Neuronal stem cell (in vitro differentiated cells): ENCODE measurements at regions not wholly inside any gene's neighbourhood (a gene's known extent, or its start where the extent isn't known, plus 50 kb on each side); places are given as distances from the start of the nearest gene placed in this dataset.

Experiments used
- DNase-seq: peaks from one replicate; pipeline ENCODE4 v3.0.0-alpha.2; 2013; ENCODE audit warnings: low spot score
- H2AFZ ChIP-seq: one replicate; pipeline ENCODE4 v1.6.1; 2013; ENCODE audit warnings: mild to moderate bottlenecking, low read length, inconsistent platforms
- H2AK5ac ChIP-seq: 2 replicates; pipeline ENCODE4 v1.6.1; 2013; ENCODE audit warnings: low read depth, mild to moderate bottlenecking, inconsistent platforms, low read length, moderate library complexity, mixed read lengths
- H2BK120ac ChIP-seq: 2 replicates; pipeline ENCODE4 v1.6.1; 2013; ENCODE audit warnings: low read depth, mild to moderate bottlenecking, inconsistent platforms, low read length, moderate library complexity, mixed read lengths
- H2BK12ac ChIP-seq: one replicate; pipeline ENCODE4 v1.6.1; 2013; ENCODE audit warnings: low read length, inconsistent platforms
- H2BK15ac ChIP-seq: 2 replicates; pipeline ENCODE4 v1.6.1; 2013; ENCODE audit warnings: mild to moderate bottlenecking, low read length, inconsistent platforms, mixed read lengths
- H2BK5ac ChIP-seq: one replicate; pipeline ENCODE4 v1.6.1; 2013; ENCODE audit warnings: inconsistent platforms, mild to moderate bottlenecking, low read length, moderate library complexity
- H3K14ac ChIP-seq: one replicate; pipeline ENCODE4 v1.6.1; 2013; ENCODE audit warnings: low read length, inconsistent platforms
- H3K18ac ChIP-seq: 2 replicates; pipeline ENCODE4 v1.6.1; 2013; ENCODE audit warnings: low read length, inconsistent platforms
- H3K23ac ChIP-seq: 2 replicates; pipeline ENCODE4 v1.6.1; 2013; ENCODE audit warnings: low read depth, mild to moderate bottlenecking, mixed read lengths, low read length, inconsistent platforms; ENCODE audit not compliant: poor library complexity
- H3K27ac ChIP-seq: replicated peaks from 3 replicates; pipeline ENCODE4 v1.5.1; 2013; ENCODE audit warnings: low read length, inconsistent platforms
- H3K27me3 ChIP-seq, 3 experiments: 2 replicates each; pipeline ENCODE4 v1.6.1; 2013; ENCODE audit warnings: low read length in 3 of 3, mild to moderate bottlenecking in 2 of 3, inconsistent platforms in 1 of 3, low read depth in 1 of 3, mixed read lengths in 1 of 3, moderate library complexity in 1 of 3; ENCODE audit not compliant: control insufficient read depth in 3 of 3, insufficient read depth in 3 of 3
- H3K36me3 ChIP-seq, 2 donors: replicated peaks in 1 of 2; 2 replicates each; pipeline ENCODE4 v1.6.1; 2013; ENCODE audit warnings: low read length in 2 of 2; ENCODE audit not compliant: control insufficient read depth in 2 of 2, insufficient read depth in 2 of 2
- H3K4ac ChIP-seq: 2 replicates; pipeline ENCODE4 v1.6.1; 2013; ENCODE audit warnings: inconsistent platforms, mild to moderate bottlenecking, low read length, moderate library complexity
- H3K4me1 ChIP-seq, 2 donors: 1 replicate in 1 of 2; 2 replicates in 1 of 2; pipeline ENCODE4 v1.6.1; 2013; ENCODE audit warnings: low read length in 2 of 2, low read depth in 1 of 2; ENCODE audit not compliant: control insufficient read depth in 2 of 2, insufficient read depth in 1 of 2
- H3K4me2 ChIP-seq: one replicate; pipeline ENCODE4 v1.6.1; 2013; ENCODE audit warnings: mild to moderate bottlenecking, low read length, inconsistent platforms; ENCODE audit not compliant: insufficient read depth, poor library complexity, severe bottlenecking
- H3K4me3 ChIP-seq, 2 donors: 2 replicates each; pipeline ENCODE4 v1.5.1; 2013; ENCODE audit warnings: low read length in 2 of 2, mild to moderate bottlenecking in 2 of 2, inconsistent platforms in 1 of 2, moderate library complexity in 1 of 2
- H3K79me1 ChIP-seq: one replicate; pipeline ENCODE4 v1.6.1; 2013; ENCODE audit warnings: low read depth, mild to moderate bottlenecking, inconsistent platforms, low read length, moderate library complexity
- H3K9ac ChIP-seq: one replicate; pipeline ENCODE4 v1.6.1; 2013; ENCODE audit warnings: mild to moderate bottlenecking, low read depth, low read length, inconsistent platforms; ENCODE audit not compliant: poor library complexity
- H3K9me3 ChIP-seq, 2 donors: replicated peaks in 1 of 2; 2 replicates each; pipeline versions ENCODE3 to v1.6.1; 2013; ENCODE audit warnings: low read length in 2 of 2, mild to moderate bottlenecking in 2 of 2, inconsistent platforms in 1 of 2, low read depth in 1 of 2, mixed read lengths in 1 of 2, moderate library complexity in 1 of 2; ENCODE audit not compliant: control insufficient read depth in 2 of 2, insufficient read depth in 1 of 2
- H4K8ac ChIP-seq: one replicate; pipeline ENCODE4 v1.6.1; 2013; ENCODE audit warnings: low read depth, mild to moderate bottlenecking, inconsistent platforms, low read length, moderate library complexity
- H4K91ac ChIP-seq: one replicate; pipeline ENCODE4 v1.6.1; 2013; ENCODE audit warnings: low read length, low read depth, mild to moderate bottlenecking, inconsistent platforms; ENCODE audit not compliant: poor library complexity
- WGBS, 2 donors: extraction: QIAGEN DNeasy Blood & Tissue Kit; methylation state at CpG; one replicate each; pipeline ENCODE4 v1.1.7; 2013; ENCODE audit warnings: missing lambda C conversion rate in 2 of 2, mixed read lengths in 1 of 2; ENCODE audit not compliant: insufficient read length in 2 of 2, insufficient replicate concordance in 1 of 2; ENCODE audit errors: extremely low coverage in 2 of 2; 5-methylcytosine and 5-hydroxymethylcytosine counted together

GRCh38 chr15:94857466-94857865 is 626.1 kb downstream of the MCTP2 start:
- no CpG with 5 or more reads among the region's 4 CpGs for WGBS, 2 donors
- H4K8ac ChIP-seq, result no peak overlapping the region
- no peak overlapping the region for H2BK5ac ChIP-seq
- no peak overlapping the region for H2AK5ac ChIP-seq
- no peaks in the 10 kb centered on the region for H3K36me3 ChIP-seq
- H3K79me1 ChIP-seq, result no peaks in the 10 kb centered on the region
- H3K23ac ChIP-seq, result no peak overlapping the region
- H2BK12ac ChIP-seq, result no peak overlapping the region
- no peak for DNase-seq
- H2BK120ac ChIP-seq, result no peak overlapping the region
- no peak overlapping the region for H3K18ac ChIP-seq
- no peak overlapping the region for H3K4ac ChIP-seq
- no peaks in the 10 kb centered on the region for H3K9me3 ChIP-seq
- H3K14ac ChIP-seq, result no peak overlapping the region
- no peak overlapping the region for H3K9ac ChIP-seq
- H3K4me1 ChIP-seq, result no peaks in the 10 kb centered on the region
- H3K4me2 ChIP-seq, result no peak overlapping the region
- H4K91ac ChIP-seq, result no peak overlapping the region
- no peak overlapping the region for H3K4me3 ChIP-seq
- H3K27me3 ChIP-seq, result no peaks in the 10 kb centered on the region
- no peak overlapping the region for H2AFZ ChIP-seq
- H2BK15ac ChIP-seq, result no peak overlapping the region
- H3K27ac ChIP-seq, result no peak overlapping the region

DNA sequence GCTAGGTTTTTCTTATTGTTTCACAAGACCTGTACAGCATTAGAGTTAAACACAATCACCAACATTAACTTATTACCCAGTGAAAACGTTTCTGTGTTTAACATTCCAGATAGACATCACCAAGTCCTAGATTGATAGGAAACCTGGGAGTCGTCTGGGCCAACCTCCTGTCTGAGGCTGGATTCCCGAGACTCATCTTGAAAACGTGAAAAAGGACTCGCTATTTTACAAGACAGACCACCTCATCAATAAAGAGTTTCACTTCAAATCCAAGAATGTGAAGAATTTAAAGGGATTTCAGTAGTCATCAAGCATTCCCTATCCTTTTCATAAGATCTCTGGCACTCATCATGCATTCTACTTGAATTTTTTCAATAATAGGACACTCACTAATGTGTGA is 626.6 kb downstream of the MCTP2 start:
- Histone ChIP-seq H2AK5ac (no peak overlapping the region), H3K36me3 (no peaks in the 10 kb centered on the region), H2BK12ac (no peak overlapping the region), H3K27ac (no peak overlapping the region), H3K79me1 (no peaks in the 10 kb centered on the region), H3K4me2 (no peak overlapping the region), H2AFZ (no peak overlapping the region), H2BK120ac (no peak overlapping the region), H3K27me3 (no peaks in the 10 kb centered on the region), H4K91ac (no peak overlapping the region), H3K9ac (no peak overlapping the region), H3K4me1 (no peaks in the 10 kb centered on the region), H2BK15ac (no peak overlapping the region), H3K4me3 (no peak overlapping the region), H3K23ac (no peak overlapping the region), H3K14ac (no peak overlapping the region), H2BK5ac (no peak overlapping the region), H3K18ac (no peak overlapping the region), H3K4ac (no peak overlapping the region), H3K9me3 (no peaks in the 10 kb centered on the region), H4K8ac (no peak overlapping the region)
- WGBS, 2 donors, result no CpG with 5 or more reads among the region's 5 CpGs
- no peak for DNase-seq

DNA sequence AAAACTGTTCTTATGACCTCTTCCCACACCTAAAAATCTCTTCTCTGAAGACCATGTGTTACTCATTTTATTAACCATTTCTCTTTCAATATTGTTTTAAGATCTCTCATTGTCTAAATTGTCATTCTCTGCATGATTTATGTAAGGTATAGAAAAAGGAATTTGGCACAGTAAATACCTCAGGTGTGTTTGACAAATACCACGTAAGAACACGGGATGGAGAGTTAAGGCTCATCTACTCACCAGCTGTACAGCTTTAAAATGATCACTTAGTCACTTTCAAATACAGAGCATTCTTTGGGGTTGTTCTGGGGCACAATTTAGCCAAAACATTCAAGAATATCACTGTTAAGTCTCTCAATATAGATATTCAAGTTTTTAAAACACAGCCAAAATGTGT is 627.1 kb downstream of the MCTP2 start:
- Histone ChIP-seq H3K27me3 (no peaks in the 10 kb centered on the region), H2AK5ac (no peak overlapping the region), H4K91ac (no peak overlapping the region), H3K23ac (no peak overlapping the region), H3K14ac (no peak overlapping the region), H3K4me1 (no peaks in the 10 kb centered on the region), H2BK120ac (no peak overlapping the region), H3K18ac (no peak overlapping the region), H3K36me3 (no peaks in the 10 kb centered on the region), H2AFZ (no peak overlapping the region), H3K79me1 (no peaks in the 10 kb centered on the region), H3K4me2 (no peak overlapping the region), H3K9me3 (no peaks in the 10 kb centered on the region), H2BK5ac (no peak overlapping the region), H3K4me3 (no peak overlapping the region), H3K9ac (no peak overlapping the region), H3K27ac (no peak overlapping the region), H3K4ac (no peak overlapping the region), H2BK12ac (no peak overlapping the region), H2BK15ac (no peak overlapping the region), H4K8ac (no peak overlapping the region)
- no CpG with 5 or more reads among the region's 2 CpGs for WGBS, 2 donors
- no peak for DNase-seq

GRCh38 chr15:94858920-94859319 is 627.6 kb downstream of the MCTP2 start:
- H3K27ac ChIP-seq, result no peak overlapping the region
- no peak overlapping the region for H2BK120ac ChIP-seq
- no peak overlapping the region for H3K18ac ChIP-seq

More at GRCh38 chr15:94858920-94859319, 627.6 kb downstream of the MCTP2 start:
- H3K9me3 ChIP-seq, result no peaks in the 10 kb centered on the region
- no peak overlapping the region for H3K4ac ChIP-seq
- no peak overlapping the region for H2BK12ac ChIP-seq
- no peak overlapping the region for H3K4me2 ChIP-seq
- H4K91ac ChIP-seq, result no peak overlapping the region
- no peaks in the 10 kb centered on the region for H3K4me1 ChIP-seq
- H2AK5ac ChIP-seq, result no peak overlapping the region
- DNase-seq, result no peak
- H2BK15ac ChIP-seq, result no peak overlapping the region
- no peaks in the 10 kb centered on the region for H3K79me1 ChIP-seq
- H4K8ac ChIP-seq, result no peak overlapping the region
- H2BK5ac ChIP-seq, result no peak overlapping the region
- H3K36me3 ChIP-seq, result no peaks in the 10 kb centered on the region
- no peaks in the 10 kb centered on the region for H3K27me3 ChIP-seq
- no peak overlapping the region for H3K9ac ChIP-seq
- H2AFZ ChIP-seq, result no peak overlapping the region
- no peak overlapping the region for H3K23ac ChIP-seq
- H3K14ac ChIP-seq, result no peak overlapping the region
- no peak overlapping the region for H3K4me3 ChIP-seq
